Activated effector memory CD4-positive, alpha-beta T cell treated with Interleukin-2 at 50 U/mL for 16 hours (primary cell): ENCODE measurements at regions not wholly inside any gene's neighbourhood (a gene's known extent, or its start where the extent isn't known, plus 50 kb on each side); places are given as distances from the start of the nearest gene placed in this dataset.

Experiments used
- DNase-seq: peaks from one replicate; pipeline ENCODE4 v3.0.0-alpha.2; 2020

- DNase-seq = no peak
Measured at GRCh38 chr5:15080219-15080618, 208.6 kb upstream of the ANKH start.

- DNase-seq = no peak
Measured at GRCh38 chr5:15079566-15079965, 208.0 kb upstream of the ANKH start.

- no peak for DNase-seq
Measured at GRCh38 chr5:15074651-15075050, 203.1 kb upstream of the ANKH start.

- DNase-seq = no peak
Measured at GRCh38 chr5:15073453-15073852, 201.9 kb upstream of the ANKH start.

- no peak for DNase-seq
Measured at GRCh38 chr5:15070907-15071306, 199.3 kb upstream of the ANKH start.

GRCh38 chr5:15069407-15069905 lies 197.9 kb upstream of the ANKH start:
- no peak for DNase-seq

- DNase-seq = no peak
Measured at GRCh38 chr5:15065091-15065490, 193.5 kb upstream of the ANKH start.

GRCh38 chr5:15064396-15064795 lies 192.8 kb upstream of the ANKH start:
- no peak for DNase-seq

GRCh38 chr5:15056988-15057592 lies 185.5 kb upstream of the ANKH start:
- no peak for DNase-seq

GRCh38 chr5:15044521-15044920 lies 172.9 kb upstream of the ANKH start:
- no peak for DNase-seq

GRCh38 chr5:15037247-15037908 lies 165.8 kb upstream of the ANKH start:
- DNase-seq = no peak

- DNase-seq = no peak
Measured at GRCh38 chr5:15034379-15034778, 162.8 kb upstream of the ANKH start.

GRCh38 chr5:15031180-15031579 lies 159.6 kb upstream of the ANKH start:
- DNase-seq = no peak

GRCh38 chr5:15027764-15028163 lies 156.2 kb upstream of the ANKH start:
- DNase-seq = no peak

- DNase-seq = no peak
Measured at GRCh38 chr5:15026944-15027343, 155.4 kb upstream of the ANKH start.

- DNase-seq = no peak
Measured at GRCh38 chr5:15026011-15026893, 154.7 kb upstream of the ANKH start.

GRCh38 chr5:15023846-15024245 lies 152.3 kb upstream of the ANKH start:
- DNase-seq = no peak

GRCh38 chr5:15023266-15023665 lies 151.7 kb upstream of the ANKH start:
- DNase-seq = no peak

- no peak for DNase-seq
Measured at GRCh38 chr5:15021266-15022046, 149.9 kb upstream of the ANKH start.

- DNase-seq = no peak
Measured at GRCh38 chr5:15020736-15021135, 149.2 kb upstream of the ANKH start.

GRCh38 chr5:15014809-15015208 lies 143.2 kb upstream of the ANKH start:
- no peak for DNase-seq

- no peak for DNase-seq
Measured at GRCh38 chr5:15013654-15014463, 142.3 kb upstream of the ANKH start.
